ENCODE measurements at regions not wholly inside any gene's neighbourhood (a gene's known extent, or its start where the extent isn't known, plus 50 kb on each side); places are given as distances from the start of the nearest gene placed in this dataset.
"Not testable (repeated sequence)": the region's sequence is repeated elsewhere in the genome, so short reads cannot be mapped to it uniquely, and the experiment has no call there.

GRCh38 chr11:36738292-36738861, 140.3 kb upstream of the RAG2 start:
- Histone ChIP-seq H3K9me3 (ENCODE audit: low read length) (no peaks in the 10 kb centered on the region), H3K27me3 (ENCODE audit: insufficient read depth, low read length) (no peaks in the 10 kb centered on the region), H3K4me3 (ENCODE audit: low read length) (no peak overlapping the region), H2AFZ (ENCODE audit: low read depth, low read length) (no peak overlapping the region), H3K36me3 (ENCODE audit: insufficient read depth, low read length) (no peaks in the 10 kb centered on the region), H3K4me1 (ENCODE audit: insufficient read depth, low read length) (no peaks in the 10 kb centered on the region)

GRCh38 chr11:36736103-36736502, 138.1 kb upstream of the RAG2 start:
- Histone ChIP-seq H3K27me3 (ENCODE audit: insufficient read depth, low read length) (no peaks in the 10 kb centered on the region), H3K9me3 (ENCODE audit: low read length) (no peaks in the 10 kb centered on the region), H3K36me3 (ENCODE audit: insufficient read depth, low read length) (no peaks in the 10 kb centered on the region), H3K4me3 (ENCODE audit: low read length) (no peak overlapping the region), H3K4me1 (ENCODE audit: insufficient read depth, low read length) (no peaks in the 10 kb centered on the region), H2AFZ (ENCODE audit: low read depth, low read length) (no peak overlapping the region)

- not testable (repeated sequence) for H3K4me3 ChIP-seq (ENCODE audit: low read length); H3K27me3 ChIP-seq (ENCODE audit: insufficient read depth, low read length); H3K36me3 ChIP-seq (ENCODE audit: insufficient read depth, low read length); H3K9me3 ChIP-seq (ENCODE audit: low read length); H3K4me1 ChIP-seq (ENCODE audit: insufficient read depth, low read length); H2AFZ ChIP-seq (ENCODE audit: low read depth, low read length)
Measured at GRCh38 chr11:36733721-36734120, 135.7 kb upstream of the RAG2 start.

GRCh38 chr11:36730761-36731160, 132.7 kb upstream of the RAG2 start:
- Histone ChIP-seq H3K4me3 (ENCODE audit: low read length) (no peak overlapping the region), H2AFZ (ENCODE audit: low read depth, low read length) (no peak overlapping the region), H3K36me3 (ENCODE audit: insufficient read depth, low read length) (no peaks in the 10 kb centered on the region), H3K9me3 (ENCODE audit: low read length) (no peaks in the 10 kb centered on the region), H3K27me3 (ENCODE audit: insufficient read depth, low read length) (no peaks in the 10 kb centered on the region), H3K4me1 (ENCODE audit: insufficient read depth, low read length) (no peaks in the 10 kb centered on the region)

- no peaks in the 10 kb centered on the region for H3K27me3 ChIP-seq (ENCODE audit: insufficient read depth, low read length)
- H3K9me3 ChIP-seq (ENCODE audit: low read length): no peaks in the 10 kb centered on the region
- H3K36me3 ChIP-seq (ENCODE audit: insufficient read depth, low read length): no peaks in the 10 kb centered on the region
Measured at GRCh38 chr11:36729825-36730224, 131.8 kb upstream of the RAG2 start.

GRCh38 chr11:36726420-36726819, 128.4 kb upstream of the RAG2 start:
- Histone ChIP-seq H3K9me3 (ENCODE audit: low read length) (no peaks in the 10 kb centered on the region), H3K27me3 (ENCODE audit: insufficient read depth, low read length) (peaks cover 2% of the 10 kb centered on the region), H2AFZ (ENCODE audit: low read depth, low read length) (no peak overlapping the region), H3K4me1 (ENCODE audit: insufficient read depth, low read length) (no peaks in the 10 kb centered on the region), H3K4me3 (ENCODE audit: low read length) (no peak overlapping the region), H3K36me3 (ENCODE audit: insufficient read depth, low read length) (no peaks in the 10 kb centered on the region)

More at GRCh38 chr11:36729825-36730224, 131.8 kb upstream of the RAG2 start:
- H3K4me1 ChIP-seq (ENCODE audit: insufficient read depth, low read length): no peaks in the 10 kb centered on the region
- no peak overlapping the region for H2AFZ ChIP-seq (ENCODE audit: low read depth, low read length)
- no peak overlapping the region for H3K4me3 ChIP-seq (ENCODE audit: low read length)

GRCh38 chr11:36724742-36725385, 126.8 kb upstream of the RAG2 start:
- Histone ChIP-seq H3K9me3 (ENCODE audit: low read length) (no peaks in the 10 kb centered on the region), H3K36me3 (ENCODE audit: insufficient read depth, low read length) (no peaks in the 10 kb centered on the region), H3K27me3 (ENCODE audit: insufficient read depth, low read length) (peaks cover 2% of the 10 kb centered on the region), H2AFZ (ENCODE audit: low read depth, low read length) (no peak overlapping the region), H3K4me1 (ENCODE audit: insufficient read depth, low read length) (no peaks in the 10 kb centered on the region), H3K4me3 (ENCODE audit: low read length) (no peak overlapping the region)

- Histone ChIP-seq H2AFZ (ENCODE audit: low read depth, low read length) (no peak overlapping the region), H3K4me3 (ENCODE audit: low read length) (no peak overlapping the region), H3K9me3 (ENCODE audit: low read length) (no peaks in the 10 kb centered on the region), H3K27me3 (ENCODE audit: insufficient read depth, low read length) (peaks cover 2% of the 10 kb centered on the region), H3K4me1 (ENCODE audit: insufficient read depth, low read length) (no peaks in the 10 kb centered on the region), H3K36me3 (ENCODE audit: insufficient read depth, low read length) (no peaks in the 10 kb centered on the region)
Measured at GRCh38 chr11:36722421-36722820, 124.4 kb upstream of the RAG2 start.

GRCh38 chr11:36719358-36720107, 121.5 kb upstream of the RAG2 start:
- H3K4me1 ChIP-seq (ENCODE audit: insufficient read depth, low read length): no peaks in the 10 kb centered on the region
- no peaks in the 10 kb centered on the region for H3K9me3 ChIP-seq (ENCODE audit: low read length)
- H2AFZ ChIP-seq (ENCODE audit: low read depth, low read length): no peak overlapping the region
- no peak overlapping the region for H3K4me3 ChIP-seq (ENCODE audit: low read length)
- no peaks in the 10 kb centered on the region for H3K36me3 ChIP-seq (ENCODE audit: insufficient read depth, low read length)
- peaks cover 2% of the 10 kb centered on the region for H3K27me3 ChIP-seq (ENCODE audit: insufficient read depth, low read length)

- H3K27me3 ChIP-seq (ENCODE audit: insufficient read depth, low read length): peaks cover 4% of the 10 kb centered on the region
- no peaks in the 10 kb centered on the region for H3K9me3 ChIP-seq (ENCODE audit: low read length)
- H2AFZ ChIP-seq (ENCODE audit: low read depth, low read length): no peak overlapping the region
- no peak overlapping the region for H3K4me3 ChIP-seq (ENCODE audit: low read length)
- H3K36me3 ChIP-seq (ENCODE audit: insufficient read depth, low read length): no peaks in the 10 kb centered on the region
- no peaks in the 10 kb centered on the region for H3K4me1 ChIP-seq (ENCODE audit: insufficient read depth, low read length)
Measured at GRCh38 chr11:36718451-36718850, 120.4 kb upstream of the RAG2 start.

GRCh38 chr11:36713715-36714114, 115.7 kb upstream of the RAG2 start:
- Histone ChIP-seq H3K36me3 (ENCODE audit: insufficient read depth, low read length) (no peaks in the 10 kb centered on the region), H3K4me1 (ENCODE audit: insufficient read depth, low read length) (no peaks in the 10 kb centered on the region), H3K4me3 (ENCODE audit: low read length) (no peak overlapping the region), H3K27me3 (ENCODE audit: insufficient read depth, low read length) (peaks cover 11% of the 10 kb centered on the region), H2AFZ (ENCODE audit: low read depth, low read length) (no peak overlapping the region), H3K9me3 (ENCODE audit: low read length) (no peaks in the 10 kb centered on the region)

GRCh38 chr11:36711104-36711825, 113.2 kb upstream of the RAG2 start:
- Histone ChIP-seq H3K9me3 (ENCODE audit: low read length) (no peaks in the 10 kb centered on the region), H3K4me3 (ENCODE audit: low read length) (no peak overlapping the region), H3K36me3 (ENCODE audit: insufficient read depth, low read length) (no peaks in the 10 kb centered on the region), H2AFZ (ENCODE audit: low read depth, low read length) (no peak overlapping the region), H3K27me3 (ENCODE audit: insufficient read depth, low read length) (peaks cover 15% of the 10 kb centered on the region), H3K4me1 (ENCODE audit: insufficient read depth, low read length) (no peaks in the 10 kb centered on the region)
